ENCODE measurements at regions not wholly inside any gene's neighbourhood (a gene's known extent, or its start where the extent isn't known, plus 50 kb on each side); places are given as distances from the start of the nearest gene placed in this dataset.

GRCh38 chr5:136432705-136433104 lies 67.4 kb upstream of the TRPC7 start:
- no peak overlapping the region for H3K27ac ChIP-seq (ENCODE audit: low read depth in 2 of 2, low read length in 1 of 2)
- no peaks in the 10 kb centered on the region for H4K20me1 ChIP-seq (ENCODE audit: insufficient read depth)
- H3K9me2 ChIP-seq, result no peaks in the 10 kb centered on the region
- no peak overlapping the region for H3K4me3 ChIP-seq (ENCODE audit: low read depth in 2 of 2, low read length in 1 of 2)
- H3K36me3 ChIP-seq (replicated peaks in 1 of 2; ENCODE audit: control insufficient read depth in 1 of 2, insufficient read depth in 2 of 2, low read length in 1 of 2), result no peaks in the 10 kb centered on the region
- no peaks in the 10 kb centered on the region for H3K9me3 ChIP-seq
- H3K79me2 ChIP-seq (ENCODE audit: insufficient read depth), result no peaks in the 10 kb centered on the region
- H3K9ac ChIP-seq, result no peak overlapping the region
- H3K27me3 ChIP-seq (ENCODE audit: insufficient read depth), result no peaks in the 10 kb centered on the region
- no peak overlapping the region for H3K4me2 ChIP-seq
- H3F3A ChIP-seq (replicated peaks; ENCODE audit: insufficient read depth), result no peaks in the 10 kb centered on the region
- ChIA-PET CTCF (interaction anchor here (0.8 to 0.9 kb wide), 2 partner anchors 183 to 867 kb away, joined by 3 to 4 read pairs; no protein-coding TSS in a partner anchor), POLR2A (no interaction called here)
- no peak for TF ChIP-seq TEAD4 (IDR thresholded peaks at IDR 0.05; ENCODE audit: borderline replicate concordance, insufficient read depth)
- no peaks in the 10 kb centered on the region for H3K4me1 ChIP-seq (ENCODE audit: control insufficient read depth in 1 of 2, insufficient read depth in 2 of 2, low read depth in 1 of 2, low read length in 1 of 2)
- no peak for DNase-seq
- H2AFZ ChIP-seq (ENCODE audit: low read depth), result no peak overlapping the region
- 2% methylated on average over 2 of the region's 2 CpGs for WGBS (ENCODE audit: low lambda C conversion rate)

GRCh38 chr5:136430081-136430480 lies 64.7 kb upstream of the TRPC7 start:
- Histone ChIP-seq H3K4me1 (ENCODE audit: control insufficient read depth in 1 of 2, insufficient read depth in 2 of 2, low read depth in 1 of 2, low read length in 1 of 2) (no peaks in the 10 kb centered on the region; a peak in 1 of 4 replicates), H3K9me2 (no peaks in the 10 kb centered on the region), H3K4me2 (no peak overlapping the region), H3K27ac (ENCODE audit: low read depth in 2 of 2, low read length in 1 of 2) (no peak overlapping the region), H3K79me2 (ENCODE audit: insufficient read depth) (no peaks in the 10 kb centered on the region), H3K9me3 (no peaks in the 10 kb centered on the region), H4K20me1 (ENCODE audit: insufficient read depth) (no peaks in the 10 kb centered on the region), H3K27me3 (ENCODE audit: insufficient read depth) (no peaks in the 10 kb centered on the region), H2AFZ (ENCODE audit: low read depth) (no peak overlapping the region), H3K36me3 (replicated peaks in 1 of 2; ENCODE audit: control insufficient read depth in 1 of 2, insufficient read depth in 2 of 2, low read length in 1 of 2) (no peaks in the 10 kb centered on the region), H3K9ac (no peak overlapping the region), H3K4me3 (ENCODE audit: low read depth in 2 of 2, low read length in 1 of 2) (no peak overlapping the region), H3F3A (replicated peaks; ENCODE audit: insufficient read depth) (no peaks in the 10 kb centered on the region)
- ChIA-PET POLR2A (no interaction called here), CTCF (interaction anchor here (1.1 to 5.5 kb wide), 2 partner anchors 14 to 181 kb away, joined by 3 to 50 read pairs; no protein-coding TSS in a partner anchor)
- TF ChIP-seq RXRA (IDR thresholded peaks at IDR 0.05; ENCODE audit: borderline replicate concordance, low read depth) (no peak), RCOR1 (IDR thresholded peaks at IDR 0.05; ENCODE audit: low read length) (no peak), SIN3A (IDR thresholded peaks at IDR 0.05; ENCODE audit: borderline replicate concordance, low read depth, low read length) (no peak), CTCF (IDR thresholded peaks at IDR 0.05) (no peak), RAD21 (IDR thresholded peaks at IDR 0.05; ENCODE audit: low read length) (no peak), TEAD4 (IDR thresholded peaks at IDR 0.05; ENCODE audit: borderline replicate concordance, insufficient read depth) (no peak), MAX (IDR thresholded peaks at IDR 0.05; ENCODE audit: low read depth) (no peak), FOXM1 (IDR thresholded peaks at IDR 0.05; ENCODE audit: low read depth) (no peak), NFIC (IDR thresholded peaks at IDR 0.05; ENCODE audit: borderline replicate concordance) (no peak), RFX5 (IDR thresholded peaks at IDR 0.05; ENCODE audit: low read length) (no peak), TCF12 (IDR thresholded peaks at IDR 0.05) (no peak)
- TF ChIP-seq, protein P1, sequence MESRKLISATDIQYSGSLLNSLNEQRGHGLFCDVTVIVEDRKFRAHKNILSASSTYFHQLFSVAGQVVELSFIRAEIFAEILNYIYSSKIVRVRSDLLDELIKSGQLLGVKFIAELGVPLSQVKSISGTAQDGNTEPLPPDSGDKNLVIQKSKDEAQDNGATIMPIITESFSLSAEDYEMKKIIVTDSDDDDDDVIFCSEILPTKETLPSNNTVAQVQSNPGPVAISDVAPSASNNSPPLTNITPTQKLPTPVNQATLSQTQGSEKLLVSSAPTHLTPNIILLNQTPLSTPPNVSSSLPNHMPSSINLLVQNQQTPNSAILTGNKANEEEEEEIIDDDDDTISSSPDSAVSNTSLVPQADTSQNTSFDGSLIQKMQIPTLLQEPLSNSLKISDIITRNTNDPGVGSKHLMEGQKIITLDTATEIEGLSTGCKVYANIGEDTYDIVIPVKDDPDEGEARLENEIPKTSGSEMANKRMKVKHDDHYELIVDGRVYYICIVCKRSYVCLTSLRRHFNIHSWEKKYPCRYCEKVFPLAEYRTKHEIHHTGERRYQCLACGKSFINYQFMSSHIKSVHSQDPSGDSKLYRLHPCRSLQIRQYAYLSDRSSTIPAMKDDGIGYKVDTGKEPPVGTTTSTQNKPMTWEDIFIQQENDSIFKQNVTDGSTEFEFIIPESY (IDR thresholded peaks at IDR 0.05; ENCODE audit: borderline replicate concordance, low read depth), result no peak
- DNase-seq, result no peak

Data from SK-N-SH (cell line).